ENCODE measurements at regions not wholly inside any gene's neighbourhood (a gene's known extent, or its start where the extent isn't known, plus 50 kb on each side); places are given as distances from the start of the nearest gene placed in this dataset.
A peak's percentile ranks its signal among the peaks of the same experiment; 100 is the strongest.

- H3K9me3 ChIP-seq (replicated peaks), result no peaks in the 10 kb centered on the region
- no peaks in the 10 kb centered on the region for H3K27me3 ChIP-seq (ENCODE audit: low read depth)
- intact Hi-C loops (cut with micrococcal nuclease), result loop anchor here (10.0 kb wide), 1 partner anchor 195 kb away; no protein-coding TSS in a partner anchor
- H3K4me1 ChIP-seq, result peaks cover 5% of the 10 kb centered on the region
- TF ChIP-seq CTCF (IDR thresholded peaks at IDR 0.05; ENCODE audit: borderline replicate concordance), result no peak
- no peak for DNase-seq
- H3K4me3 ChIP-seq, result no peak overlapping the region
- no peak overlapping the region for H3K27ac ChIP-seq (replicated peaks)
- no peaks in the 10 kb centered on the region for H3K36me3 ChIP-seq
Observed at GRCh38 chr4:72899621-72900020, 169.9 kb downstream of the COX18 start.

- Histone ChIP-seq H3K4me1 (peaks cover 5% of the 10 kb centered on the region), H3K27me3 (ENCODE audit: low read depth) (no peaks in the 10 kb centered on the region), H3K9me3 (replicated peaks) (no peaks in the 10 kb centered on the region), H3K36me3 (no peaks in the 10 kb centered on the region), H3K4me3 (no peak overlapping the region), H3K27ac (replicated peaks) (no peak overlapping the region)
- intact Hi-C loops (cut with micrococcal nuclease), result no loop called here
- no peak for TF ChIP-seq CTCF (IDR thresholded peaks at IDR 0.05; ENCODE audit: borderline replicate concordance)
- DNase-seq, result no peak
Observed at GRCh38 chr4:72899214-72899613, 170.3 kb downstream of the COX18 start.

- intact Hi-C loops (cut with micrococcal nuclease), result no loop called here
- Histone ChIP-seq H3K27ac (replicated peaks) (peak overlapping the region; percentile 45), H3K27me3 (ENCODE audit: low read depth) (no peaks in the 10 kb centered on the region), H3K9me3 (replicated peaks) (no peaks in the 10 kb centered on the region), H3K4me1 (peaks cover 14% of the 10 kb centered on the region), H3K36me3 (no peaks in the 10 kb centered on the region), H3K4me3 (no peak overlapping the region)
- DNase-seq, result no peak
- no peak for TF ChIP-seq CTCF (IDR thresholded peaks at IDR 0.05; ENCODE audit: borderline replicate concordance)
Observed at GRCh38 chr4:72896515-72896914, 173.0 kb downstream of the COX18 start.

- Histone ChIP-seq H3K36me3 (no peaks in the 10 kb centered on the region), H3K27me3 (ENCODE audit: low read depth) (no peaks in the 10 kb centered on the region), H3K4me3 (no peak overlapping the region), H3K27ac (replicated peaks) (peak overlapping the region; percentile 42), H3K4me1 (peaks cover 14% of the 10 kb centered on the region), H3K9me3 (replicated peaks) (no peaks in the 10 kb centered on the region)
- no peak for DNase-seq
- intact Hi-C loops (cut with micrococcal nuclease), result no loop called here
- TF ChIP-seq CTCF (IDR thresholded peaks at IDR 0.05; ENCODE audit: borderline replicate concordance), result no peak
Observed at GRCh38 chr4:72895408-72895807, 174.1 kb downstream of the COX18 start.

- Histone ChIP-seq H3K27me3 (ENCODE audit: low read depth) (no peaks in the 10 kb centered on the region), H3K27ac (replicated peaks) (peak overlapping the region; percentile 37), H3K36me3 (no peaks in the 10 kb centered on the region), H3K4me1 (peaks cover 14% of the 10 kb centered on the region), H3K4me3 (no peak overlapping the region), H3K9me3 (replicated peaks) (no peaks in the 10 kb centered on the region)
- no peak for DNase-seq
- no peak for TF ChIP-seq CTCF (IDR thresholded peaks at IDR 0.05; ENCODE audit: borderline replicate concordance)
- intact Hi-C loops (cut with micrococcal nuclease), result no loop called here
Observed at GRCh38 chr4:72893354-72894066, 176.0 kb downstream of the COX18 start.

All from left ventricle myocardium inferior (tissue), 1 donor.